HG03521 (cell line): ENCODE measurements at regions not wholly inside any gene's neighbourhood (a gene's known extent, or its start where the extent isn't known, plus 50 kb on each side); places are given as distances from the start of the nearest gene placed in this dataset.

ENCODE experiments used
- ATAC-seq: cut with Tn5 transposase; IDR thresholded peaks from one replicate; pipeline ENCODE4 v1.9.1; 2021; ENCODE audit warnings: mild to moderate bottlenecking, moderate library complexity; ENCODE audit not compliant: unreplicated experiment

DNA sequence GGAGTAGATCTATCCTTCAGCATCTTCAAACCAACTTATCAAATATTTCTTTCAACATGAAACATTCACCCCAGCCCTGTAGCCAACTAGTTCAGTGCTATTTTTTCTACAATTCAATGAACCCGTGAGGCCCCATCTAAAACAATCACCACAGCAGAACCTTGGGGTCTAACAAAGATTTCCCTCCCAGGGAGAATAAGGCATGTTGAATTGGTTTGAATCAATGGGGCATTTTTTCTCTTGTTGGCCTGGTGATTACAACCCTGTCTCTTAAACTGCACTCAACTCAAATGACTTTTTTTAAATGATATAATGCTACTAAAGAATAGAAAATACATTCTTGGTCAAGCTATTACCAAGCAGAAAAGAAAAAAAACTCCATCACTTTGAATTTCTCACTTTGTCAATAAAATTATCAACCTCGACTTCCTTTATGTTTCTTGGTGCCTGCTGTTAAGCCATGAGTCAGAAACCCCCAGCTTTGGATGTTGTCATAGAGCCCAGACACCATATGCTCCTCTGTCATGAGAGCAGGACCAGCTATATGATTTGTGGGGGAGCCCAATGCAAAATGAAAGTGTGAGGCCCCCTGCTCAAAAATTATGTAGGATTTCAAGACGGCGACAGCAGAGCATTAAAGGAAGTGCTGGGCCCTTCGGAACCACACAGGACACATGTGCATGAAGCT is 282.4 kb downstream of the MEIS1 start:
- ATAC-seq = no peak

DNA sequence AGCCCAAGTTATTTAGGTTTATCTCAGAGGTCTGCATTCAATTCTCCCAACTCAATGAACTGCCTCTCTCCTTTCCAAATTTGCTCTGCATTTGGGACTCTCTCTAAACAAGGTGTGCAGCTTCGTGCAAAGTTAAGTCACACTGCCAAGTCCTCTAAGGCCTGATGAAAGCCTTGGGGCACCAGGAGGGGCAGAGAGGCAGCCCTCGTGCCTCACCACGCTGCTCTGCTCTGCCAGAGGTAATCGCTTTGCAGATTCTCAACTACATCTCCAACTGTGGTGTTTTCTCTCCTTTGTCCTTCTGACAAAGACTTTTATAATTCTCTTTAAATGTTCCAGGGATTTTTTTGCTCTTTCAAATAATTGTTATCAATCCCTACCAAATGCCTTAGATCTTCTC is 283.0 kb downstream of the MEIS1 start:
- ATAC-seq = no peak

DNA sequence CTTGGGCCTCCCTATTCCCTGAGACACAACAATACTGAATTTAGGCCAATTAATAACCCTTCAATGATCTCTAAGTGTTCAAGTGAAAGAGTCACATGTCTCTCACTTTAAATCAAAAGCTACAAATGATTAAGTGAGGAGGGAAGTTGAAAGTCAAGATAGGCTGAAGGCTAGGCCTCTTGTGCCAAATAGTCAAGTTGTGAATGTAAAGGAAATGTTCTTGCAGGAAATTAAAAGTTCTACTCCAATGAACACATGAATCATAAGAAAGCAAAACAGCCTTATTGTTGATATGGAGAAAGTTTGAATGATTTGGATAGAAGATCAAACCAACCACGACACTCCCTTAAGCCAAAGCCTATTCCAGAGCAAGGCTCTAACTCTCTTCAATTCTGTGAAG is 286.9 kb downstream of the MEIS1 start:
- no peak for ATAC-seq

DNA sequence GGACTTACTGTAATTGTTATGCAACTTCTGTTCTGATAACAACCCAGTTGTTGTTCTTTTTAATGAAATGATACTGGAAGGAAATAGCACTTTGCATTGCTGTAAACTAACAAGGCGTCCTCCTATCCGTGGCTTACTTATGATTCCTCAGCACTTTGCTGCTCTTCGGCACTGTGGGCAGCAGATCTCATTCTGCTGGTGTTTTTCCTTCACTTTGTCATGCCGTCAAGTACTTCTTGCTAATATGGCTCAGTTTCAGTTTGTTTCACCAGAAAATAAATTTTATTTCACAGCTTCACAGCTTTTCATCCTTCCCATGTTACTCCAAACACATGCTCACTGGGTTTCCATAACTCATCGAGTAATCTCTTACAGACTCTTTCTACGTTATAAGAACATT is 289.3 kb downstream of the MEIS1 start:
- ATAC-seq = no peak

DNA sequence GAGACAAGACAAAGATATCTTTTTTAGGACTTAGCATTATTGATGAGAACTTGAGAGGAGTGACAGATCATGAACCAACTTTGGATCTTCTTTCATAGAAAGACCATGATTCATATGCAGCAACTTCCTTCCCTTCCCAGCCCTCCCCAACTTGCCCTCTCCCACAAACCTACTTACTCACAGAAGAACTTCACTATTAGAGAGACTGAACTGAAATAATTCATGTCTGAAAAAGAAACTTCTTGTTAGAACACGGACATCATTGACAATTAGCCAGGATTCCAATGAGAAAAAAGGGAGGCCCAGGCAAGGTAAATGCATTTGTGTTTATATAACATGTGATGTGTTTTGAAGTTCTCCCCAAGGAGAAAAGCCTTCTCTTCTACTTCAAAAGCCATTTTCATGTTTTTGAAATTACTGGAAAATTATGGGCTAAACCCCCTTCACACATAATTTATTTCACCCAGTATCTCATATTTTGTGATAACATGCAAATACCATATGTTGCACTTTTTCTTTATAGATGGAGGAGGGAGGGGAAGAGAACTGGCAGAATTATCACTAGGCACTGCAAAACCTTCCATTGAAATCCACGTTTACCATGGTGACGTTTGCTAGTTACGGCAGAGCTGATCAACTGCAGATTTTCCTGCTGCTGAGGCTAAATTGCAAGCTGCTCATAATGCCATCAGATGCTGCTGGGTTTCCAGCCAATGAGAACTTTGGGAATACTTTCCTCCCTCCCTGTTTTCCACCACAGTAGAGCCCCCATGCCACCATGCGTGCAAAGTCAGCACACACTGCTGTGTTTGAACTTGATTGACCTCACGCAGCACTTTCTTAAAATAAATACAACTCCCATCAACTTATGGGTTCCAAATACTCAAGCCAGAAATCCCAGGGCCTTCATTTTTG is 294.7 kb downstream of the MEIS1 start:
- ATAC-seq = no peak

DNA sequence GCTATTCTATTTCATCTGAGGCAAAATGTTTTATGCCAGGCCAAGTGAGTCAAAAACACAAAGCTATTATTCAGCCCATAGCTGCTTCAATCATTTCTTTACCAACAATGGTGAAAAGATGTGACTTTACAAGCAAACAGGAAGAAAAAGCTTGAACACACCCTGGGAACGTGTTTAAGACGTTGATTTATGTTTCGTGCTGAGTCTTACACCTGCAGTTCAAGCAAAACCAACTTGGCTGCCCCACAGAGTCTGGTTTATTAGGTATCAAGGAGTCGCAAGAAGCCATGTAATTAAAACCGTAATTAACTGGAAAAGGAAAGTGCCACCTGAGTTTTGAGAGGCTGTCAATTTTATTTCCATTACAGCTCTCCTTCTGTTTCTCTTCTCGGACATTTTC is 295.5 kb downstream of the MEIS1 start:
- ATAC-seq = no peak

DNA sequence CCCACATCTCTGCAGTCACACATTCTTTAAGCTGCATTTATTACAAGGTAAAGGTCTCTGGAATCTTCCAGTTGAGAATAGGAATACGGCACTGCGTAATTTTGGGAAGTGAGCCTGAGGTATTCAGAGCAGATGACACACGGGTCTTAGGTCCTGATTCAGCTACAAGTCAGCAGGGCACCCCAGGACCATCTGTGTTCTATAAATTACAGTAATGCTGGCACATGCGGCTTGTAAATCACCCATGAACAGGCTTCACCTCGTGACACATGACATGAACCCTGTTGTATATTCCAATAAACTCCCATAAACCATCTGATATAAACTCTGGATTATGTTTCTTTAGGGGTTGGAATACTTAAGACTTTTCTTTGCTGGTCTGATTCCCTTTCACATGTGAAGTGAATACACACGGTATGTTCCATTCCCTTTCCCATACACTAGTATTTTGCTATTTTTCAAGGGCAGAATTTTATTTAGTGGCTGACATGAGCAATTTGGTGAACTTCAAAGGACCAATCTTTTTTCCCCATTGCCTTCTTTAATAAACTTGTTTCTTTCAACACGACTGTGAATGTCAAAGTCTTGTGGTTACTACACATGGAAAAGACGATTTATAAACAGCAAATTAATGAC is 298.6 kb downstream of the MEIS1 start:
- no peak for ATAC-seq

DNA sequence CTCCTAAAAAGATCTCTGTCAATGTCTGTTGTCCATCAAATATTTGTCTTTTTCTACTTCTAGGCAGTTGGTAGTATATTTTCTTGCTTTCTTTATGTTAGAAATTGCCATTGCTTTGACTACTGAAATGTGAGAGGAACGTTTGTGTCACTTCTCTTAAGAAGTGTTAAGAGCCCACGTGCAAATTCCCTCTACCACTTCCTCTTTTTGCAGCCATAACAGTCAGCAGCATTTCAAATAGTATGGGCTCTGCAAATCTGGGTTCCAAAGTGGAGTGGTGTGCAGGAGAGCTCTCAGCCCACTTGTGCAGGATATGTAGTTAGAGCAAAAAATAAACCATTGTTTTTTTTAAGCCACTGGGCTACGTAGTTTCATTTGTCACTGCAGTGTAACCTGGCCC is 314.0 kb downstream of the MEIS1 start:
- ATAC-seq = peak; percentile 70

DNA sequence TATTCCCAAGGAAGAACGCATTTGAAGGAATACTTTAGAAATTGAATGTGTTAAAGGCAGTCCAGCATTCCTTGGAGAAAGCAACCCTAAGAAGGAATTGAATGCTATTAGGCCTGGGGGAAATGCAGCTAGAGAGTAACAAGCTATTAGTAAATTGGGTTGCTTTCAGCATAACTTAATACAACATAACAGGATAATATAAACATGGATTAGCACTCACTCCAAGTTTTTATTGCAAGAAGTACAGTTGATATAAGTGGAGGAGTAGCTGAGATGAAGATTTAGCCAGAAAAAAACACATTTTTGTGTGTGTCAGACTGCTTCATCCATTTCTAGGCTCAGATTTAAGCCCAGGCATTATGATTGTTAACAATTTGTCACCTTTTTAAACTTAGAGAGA is 314.6 kb downstream of the MEIS1 start:
- no peak for ATAC-seq

DNA sequence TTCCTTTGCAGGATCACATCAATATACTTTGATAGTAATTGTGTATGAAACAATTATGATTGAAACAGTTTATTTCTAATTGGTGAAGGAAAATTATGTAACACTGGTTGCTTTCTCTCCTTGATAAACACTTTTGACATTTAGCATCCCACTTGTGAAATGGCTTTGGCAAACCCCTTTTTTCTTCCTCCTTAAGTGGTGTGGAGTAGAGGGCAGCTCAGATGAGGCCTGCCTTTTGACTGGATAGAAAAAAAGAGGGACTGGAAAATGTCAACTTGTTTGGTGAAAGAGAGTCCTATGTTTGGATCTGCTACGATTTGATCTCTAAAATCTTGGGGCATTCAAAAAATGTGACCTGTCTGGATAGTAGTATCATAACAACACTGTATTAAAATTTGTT is 318.3 kb downstream of the MEIS1 start:
- ATAC-seq = no peak

DNA sequence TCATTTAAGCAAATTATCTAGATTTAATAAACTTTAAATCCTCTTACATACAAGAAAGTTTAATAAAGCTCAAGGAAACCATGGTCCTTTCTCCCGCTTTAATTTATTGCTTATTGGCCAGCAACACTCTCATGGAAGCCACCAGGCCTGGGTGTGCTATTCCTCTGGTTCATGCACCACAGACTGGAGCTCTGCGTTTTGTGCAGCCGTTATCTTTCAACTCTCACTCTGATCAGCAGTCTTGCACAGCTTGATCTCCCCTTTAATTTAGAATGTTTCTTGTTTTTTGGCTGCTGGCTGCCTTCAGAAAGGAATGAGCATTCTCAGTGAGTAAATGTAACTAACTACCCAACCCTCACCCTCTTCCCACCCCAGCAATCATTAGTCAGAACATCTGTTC is 318.7 kb downstream of the MEIS1 start:
- ATAC-seq = no peak

DNA sequence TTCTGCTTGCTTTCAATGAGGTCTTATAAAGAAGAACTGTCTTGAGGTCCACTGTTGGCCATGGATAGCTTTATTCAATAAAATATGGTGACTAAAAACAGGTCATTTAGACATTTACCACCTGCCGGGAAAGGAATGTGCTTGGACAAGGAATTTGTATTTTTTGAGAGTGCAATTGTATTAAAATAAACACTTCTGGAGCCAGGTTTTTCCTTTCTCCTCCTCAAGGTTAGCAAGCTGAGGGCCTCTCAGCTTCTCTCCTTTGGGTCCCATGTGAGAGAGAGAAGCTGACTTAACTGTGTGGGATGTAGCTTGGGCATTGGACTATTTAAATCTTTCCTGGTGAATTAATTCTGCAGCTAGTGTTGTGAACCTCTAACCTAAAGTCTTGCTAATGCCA is 321.0 kb downstream of the MEIS1 start:
- no peak for ATAC-seq

DNA sequence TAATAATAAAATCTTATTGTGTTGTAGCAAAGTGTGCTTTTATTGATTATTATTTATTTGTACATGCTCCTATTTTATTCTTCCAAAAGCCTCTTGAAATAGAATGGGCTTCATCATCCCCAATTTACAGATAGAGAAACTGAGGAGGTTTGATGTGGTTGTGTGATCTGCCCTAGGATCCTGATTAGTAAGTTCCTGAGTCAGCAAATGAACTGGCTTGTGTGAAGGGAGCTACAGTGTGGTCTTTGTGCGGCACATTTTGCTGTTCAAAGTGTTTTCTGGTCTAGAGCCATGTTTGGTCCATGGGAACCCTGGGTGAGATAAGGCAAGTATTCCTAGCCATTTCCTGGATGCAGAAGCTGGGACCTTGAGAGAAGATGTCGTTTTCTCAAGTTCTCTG is 326.9 kb downstream of the MEIS1 start:
- no peak for ATAC-seq

DNA sequence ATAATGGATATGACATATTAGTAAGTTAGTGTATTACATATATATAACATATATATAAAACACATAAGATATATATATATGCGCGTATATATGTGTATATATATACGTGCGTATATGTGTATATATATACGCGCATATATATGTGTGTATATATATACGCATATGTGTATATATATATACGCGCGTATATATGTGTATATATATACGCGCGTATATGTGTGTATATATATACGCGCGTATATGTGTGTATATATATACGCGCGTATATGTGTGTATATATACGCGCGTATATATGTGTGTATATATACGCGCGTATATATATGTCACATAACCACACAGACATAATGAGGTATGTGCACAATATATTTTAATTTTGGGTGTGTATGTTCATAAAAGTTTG is 327.8 kb downstream of the MEIS1 start:
- no peak for ATAC-seq

DNA sequence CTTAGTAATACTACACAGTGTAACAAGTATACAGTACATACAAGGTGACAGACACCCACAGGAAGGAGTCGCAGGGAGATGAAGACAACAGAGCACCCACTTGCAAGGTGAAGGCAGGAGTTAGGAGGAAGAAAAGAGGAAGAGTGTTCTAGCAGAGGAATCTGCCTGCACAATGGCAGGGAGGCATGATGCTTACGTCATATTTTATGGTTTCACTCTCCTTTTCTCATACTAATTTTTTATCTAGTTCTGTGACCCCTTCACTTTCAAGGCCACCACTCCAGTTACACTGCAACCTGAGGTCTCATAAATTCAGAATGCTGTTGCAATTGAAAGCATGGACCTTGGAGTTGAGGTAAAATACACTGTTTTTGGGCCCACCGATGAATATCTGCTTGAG is 331.7 kb downstream of the MEIS1 start:
- ATAC-seq = no peak

DNA sequence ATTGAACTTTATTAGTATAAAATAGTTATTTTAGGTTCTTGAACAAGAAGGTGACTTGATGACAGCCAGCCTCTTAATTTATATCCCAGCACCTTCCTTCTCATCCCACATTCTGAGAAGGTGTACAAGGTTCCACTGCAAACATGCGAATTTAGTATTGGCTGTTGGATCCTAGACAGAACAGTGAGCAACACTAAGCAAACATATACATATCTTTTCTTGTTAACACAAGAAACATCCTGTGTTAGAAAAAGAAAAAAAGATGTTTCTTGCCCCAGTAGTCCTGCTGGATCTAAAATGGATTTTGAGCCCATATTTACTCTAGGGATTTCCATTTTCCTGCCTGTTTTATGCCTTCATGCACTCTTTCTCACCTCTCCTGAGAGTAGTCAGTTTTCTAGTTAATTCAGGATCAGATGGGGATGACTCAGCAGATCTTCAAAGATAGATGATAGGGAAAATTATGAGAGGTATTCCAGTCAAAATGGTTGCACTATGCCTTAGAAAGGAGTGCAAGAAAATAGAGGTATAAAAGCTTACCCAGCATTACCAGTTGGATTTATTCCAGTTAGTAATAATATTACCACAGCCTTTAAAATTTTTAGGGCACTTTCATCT is 336.5 kb downstream of the MEIS1 start:
- ATAC-seq = no peak

DNA sequence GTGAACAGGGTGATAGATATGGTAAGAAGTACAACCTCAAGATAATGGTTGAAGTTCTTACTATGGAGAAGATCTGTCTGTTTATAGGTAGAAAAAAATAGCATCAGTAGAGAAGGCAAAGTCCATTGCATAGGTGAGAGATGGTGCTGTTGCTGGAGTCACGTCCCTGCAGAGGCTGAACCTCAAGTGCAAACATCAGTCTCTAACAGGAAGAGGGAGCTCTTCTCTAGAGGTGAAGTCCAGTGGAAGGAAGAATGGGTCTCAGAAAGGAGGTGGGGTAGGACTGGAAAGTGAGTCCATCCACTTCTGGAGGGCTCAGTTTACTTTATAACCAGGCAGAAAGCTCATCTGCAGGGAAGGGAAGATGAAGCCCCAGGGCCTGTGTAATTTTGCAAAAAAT is 337.7 kb downstream of the MEIS1 start:
- no peak for ATAC-seq

DNA sequence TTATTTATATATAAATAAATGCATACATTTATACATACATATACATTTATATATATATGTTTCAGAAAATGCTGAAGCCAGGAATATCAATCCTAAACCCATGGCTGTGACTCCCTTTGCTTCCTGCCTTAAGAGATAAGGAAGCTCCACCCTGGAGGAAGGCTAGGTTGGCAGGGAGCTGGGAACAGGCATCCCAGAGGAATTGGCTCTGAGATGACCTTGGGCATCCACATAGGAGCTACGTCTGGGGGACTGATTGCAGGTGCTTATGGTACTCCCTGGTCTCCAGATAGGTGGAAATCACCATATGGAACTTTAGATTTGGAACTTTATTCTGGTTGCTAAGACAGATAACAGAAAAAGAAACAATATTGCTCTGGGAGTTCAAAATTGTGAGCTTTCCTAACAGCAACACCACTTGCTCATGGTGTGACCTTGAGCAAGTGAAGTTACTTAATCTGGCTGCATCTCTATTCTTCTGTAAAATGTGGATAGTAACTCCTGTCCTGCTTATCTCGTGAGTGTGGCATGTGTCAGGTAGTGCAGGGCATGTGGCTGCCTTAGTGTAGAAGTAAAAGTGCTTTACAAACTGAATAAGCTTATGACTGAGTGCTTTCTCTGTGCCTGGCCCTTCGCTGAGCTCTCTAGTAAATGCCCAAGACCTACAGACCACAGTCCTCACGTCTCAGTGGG is 341.0 kb downstream of the MEIS1 start:
- no peak for ATAC-seq

DNA sequence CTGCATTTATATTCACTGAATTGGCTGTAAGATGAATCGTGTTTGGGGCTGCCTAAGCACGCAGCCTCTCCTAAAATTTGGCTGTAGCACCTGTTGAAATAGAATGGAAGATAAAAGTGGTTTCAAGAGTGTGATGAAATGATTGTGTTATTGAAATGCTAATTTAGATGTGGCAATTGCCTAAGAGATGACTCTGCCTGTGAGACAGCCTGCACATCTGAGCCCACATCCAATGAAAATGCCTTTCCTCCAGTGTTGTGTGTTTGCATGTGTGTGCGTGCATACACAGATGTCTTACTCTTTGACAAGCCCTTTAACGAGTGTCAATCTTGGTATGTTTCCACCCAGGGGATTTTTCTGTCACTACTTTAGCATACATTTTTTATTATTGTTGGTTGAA is 346.9 kb downstream of the MEIS1 start:
- ATAC-seq = no peak

DNA sequence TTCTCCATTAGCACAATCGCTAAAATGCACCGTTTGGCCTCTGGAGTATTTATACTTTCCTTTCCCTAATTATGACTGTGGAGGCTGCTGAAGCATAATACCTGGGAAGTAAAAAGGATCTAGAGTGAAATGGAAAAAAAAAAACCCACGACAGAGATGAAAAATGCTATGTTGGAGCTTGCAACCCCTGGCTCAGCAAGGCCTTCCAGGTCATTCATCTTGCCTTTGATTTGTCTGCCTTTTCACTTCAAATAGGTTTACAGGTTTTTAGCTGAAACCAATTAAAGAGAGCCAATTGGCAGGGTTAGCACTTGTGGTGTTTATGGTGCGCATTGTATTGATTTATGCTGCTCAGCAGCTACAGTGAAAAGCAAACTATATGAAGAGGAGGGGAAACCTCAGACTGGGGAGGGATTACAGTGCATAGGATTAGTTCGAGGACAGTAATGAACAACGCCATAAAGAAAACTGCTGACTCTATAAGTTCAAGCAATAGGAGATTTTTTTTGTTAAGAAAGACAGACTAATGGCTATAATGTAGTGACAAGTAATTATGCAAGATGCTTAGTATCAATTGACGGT is 347.9 kb downstream of the MEIS1 start:
- no peak for ATAC-seq

DNA sequence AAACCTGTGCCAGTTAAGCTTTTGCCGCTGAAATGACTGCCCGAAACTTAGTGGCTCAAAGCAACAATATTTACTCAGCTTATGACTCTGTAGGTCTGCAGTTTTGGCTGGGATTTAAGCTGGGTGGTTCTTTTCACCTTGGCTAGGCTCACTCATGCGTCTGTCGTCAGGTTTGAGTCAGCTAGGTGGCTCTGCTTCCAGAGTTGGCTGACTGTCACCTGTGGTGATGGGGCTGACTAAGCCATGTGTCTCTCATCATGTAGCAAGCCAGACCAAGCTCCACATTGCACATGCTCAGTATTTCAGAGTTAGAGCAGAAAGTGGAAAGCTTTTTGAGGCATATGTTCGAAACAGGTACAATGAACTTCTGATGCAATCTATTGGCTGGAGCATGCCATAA is 354.8 kb downstream of the MEIS1 start:
- ATAC-seq = no peak
